AG04449 (cell line): ENCODE measurements at regions not wholly inside any gene's neighbourhood (a gene's known extent, or its start where the extent isn't known, plus 50 kb on each side); places are given as distances from the start of the nearest gene placed in this dataset.

Experiments
- CTCF ChIA-PET: fragments of 350-600 bp; formaldehyde crosslinking; extraction: SDS; loops from one replicate; lab custom pipeline; 2021; ENCODE audit warnings: antibody characterized with exemption; lab: Yijun Ruan, JAX
- POLR2A ChIA-PET: fragments of 400-600, 350-600 bp; formaldehyde crosslinking; extraction: SDS; loops from one replicate; lab custom pipeline; 2020; ENCODE audit warnings: antibody characterized with exemption, inconsistent platforms; lab: Yijun Ruan, JAX
- DNase-seq: peaks from one replicate; pipeline ENCODE4 v3.0.0-alpha.2; 2010; ENCODE audit warnings: low read depth, low spot score
- H3K4me3 ChIP-seq: 2 replicates; pipeline ENCODE4 v1.5.1; 2011; ENCODE audit warnings: low read depth, mild to moderate bottlenecking, control low read depth, low read length
- TF ChIP-seq, protein P1 (sequence below): IDR thresholded peaks from one replicate; pipeline ENCODE4 v1.5.1; 2011; ENCODE audit warnings: mild to moderate bottlenecking, moderate library complexity, low read length, control low read depth, inconsistent platforms; ENCODE audit not compliant: insufficient read depth; ENCODE audit errors: missing control alignments

DNA sequence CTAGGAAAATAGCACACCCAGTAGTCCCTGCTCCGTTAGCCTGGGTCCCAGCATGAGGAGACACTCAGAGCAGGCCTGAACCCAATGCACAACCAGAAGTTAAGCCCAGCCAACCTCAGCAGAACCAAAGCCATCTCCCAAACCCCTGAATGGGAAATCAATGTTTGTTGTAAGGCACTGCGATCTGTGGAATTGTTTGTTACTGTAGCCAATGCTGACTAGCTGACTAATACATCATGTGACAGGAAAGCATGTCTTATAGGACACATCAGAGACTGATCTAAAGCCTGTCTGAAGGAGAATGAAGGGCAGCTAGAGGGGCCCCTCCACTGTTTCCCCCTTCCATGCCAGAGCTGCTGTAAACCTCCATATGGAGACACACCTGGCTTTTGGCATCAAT lies 96.4 kb downstream of the MARCHF4 start:
- no peak for DNase-seq
- TF ChIP-seq, protein P1, sequence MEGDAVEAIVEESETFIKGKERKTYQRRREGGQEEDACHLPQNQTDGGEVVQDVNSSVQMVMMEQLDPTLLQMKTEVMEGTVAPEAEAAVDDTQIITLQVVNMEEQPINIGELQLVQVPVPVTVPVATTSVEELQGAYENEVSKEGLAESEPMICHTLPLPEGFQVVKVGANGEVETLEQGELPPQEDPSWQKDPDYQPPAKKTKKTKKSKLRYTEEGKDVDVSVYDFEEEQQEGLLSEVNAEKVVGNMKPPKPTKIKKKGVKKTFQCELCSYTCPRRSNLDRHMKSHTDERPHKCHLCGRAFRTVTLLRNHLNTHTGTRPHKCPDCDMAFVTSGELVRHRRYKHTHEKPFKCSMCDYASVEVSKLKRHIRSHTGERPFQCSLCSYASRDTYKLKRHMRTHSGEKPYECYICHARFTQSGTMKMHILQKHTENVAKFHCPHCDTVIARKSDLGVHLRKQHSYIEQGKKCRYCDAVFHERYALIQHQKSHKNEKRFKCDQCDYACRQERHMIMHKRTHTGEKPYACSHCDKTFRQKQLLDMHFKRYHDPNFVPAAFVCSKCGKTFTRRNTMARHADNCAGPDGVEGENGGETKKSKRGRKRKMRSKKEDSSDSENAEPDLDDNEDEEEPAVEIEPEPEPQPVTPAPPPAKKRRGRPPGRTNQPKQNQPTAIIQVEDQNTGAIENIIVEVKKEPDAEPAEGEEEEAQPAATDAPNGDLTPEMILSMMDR: no peak
- H3K4me3 ChIP-seq: no peak overlapping the region
- CTCF ChIA-PET: no interaction called here
- POLR2A ChIA-PET: no interaction called here

GRCh38 chr2:216274194-216274840 lies 98.0 kb downstream of the MARCHF4 start:
- POLR2A ChIA-PET: no interaction called here
- peak; percentile 41 for DNase-seq
- H3K4me3 ChIP-seq: no peak overlapping the region
- CTCF ChIA-PET: no interaction called here
- TF ChIP-seq, protein P1: no peak

- no peak for DNase-seq
- TF ChIP-seq, protein P1: no peak
- ChIA-PET CTCF (no interaction called here), POLR2A (no interaction called here)
- H3K4me3 ChIP-seq: no peak overlapping the region
These were observed 111.2 kb downstream of the MARCHF4 start for GRCh38 chr2:216261042-216261537.

GRCh38 chr2:216260629-216261028 lies 111.7 kb downstream of the MARCHF4 start:
- ChIA-PET POLR2A (no interaction called here), CTCF (no interaction called here)
- no peak for DNase-seq
- H3K4me3 ChIP-seq: no peak overlapping the region
- TF ChIP-seq, protein P1: no peak

- CTCF ChIA-PET: no interaction called here
- H3K4me3 ChIP-seq: no peak overlapping the region
- DNase-seq: no peak
- TF ChIP-seq, protein P1: no peak
- POLR2A ChIA-PET: no interaction called here
These were observed 113.2 kb downstream of the MARCHF4 start for GRCh38 chr2:216259081-216259480.

DNA sequence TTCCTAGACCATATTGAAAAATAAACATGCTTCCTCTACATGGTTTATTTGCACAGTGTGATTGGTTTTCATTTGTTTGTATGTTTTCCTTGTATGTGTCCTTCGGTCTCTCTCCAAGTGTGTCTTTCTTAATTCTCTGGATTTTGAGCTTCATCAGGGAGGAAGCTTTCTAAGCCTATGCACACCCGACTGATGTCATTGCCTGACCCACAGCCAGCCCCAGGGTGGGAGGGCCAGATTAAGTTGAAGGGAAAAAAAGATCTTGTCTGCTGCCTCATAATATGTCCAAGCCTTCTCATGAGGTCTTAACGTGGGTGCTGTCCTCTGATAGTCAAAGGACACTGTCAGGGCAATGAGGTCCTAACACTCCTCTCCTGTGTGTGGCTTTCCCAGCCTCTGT lies 115.2 kb downstream of the MARCHF4 start:
- H3K4me3 ChIP-seq: no peak overlapping the region
- ChIA-PET POLR2A (no interaction called here), CTCF (interaction anchor here (0.8 to 1.6 kb wide), 2 partner anchors 8 to 11 kb away, joined by 3 read pairs; no protein-coding TSS in a partner anchor)
- no peak for DNase-seq
- TF ChIP-seq, protein P1: no peak
